ENCODE measurements at regions not wholly inside any gene's neighbourhood (a gene's known extent, or its start where the extent isn't known, plus 50 kb on each side); places are given as distances from the start of the nearest gene placed in this dataset.

DNA sequence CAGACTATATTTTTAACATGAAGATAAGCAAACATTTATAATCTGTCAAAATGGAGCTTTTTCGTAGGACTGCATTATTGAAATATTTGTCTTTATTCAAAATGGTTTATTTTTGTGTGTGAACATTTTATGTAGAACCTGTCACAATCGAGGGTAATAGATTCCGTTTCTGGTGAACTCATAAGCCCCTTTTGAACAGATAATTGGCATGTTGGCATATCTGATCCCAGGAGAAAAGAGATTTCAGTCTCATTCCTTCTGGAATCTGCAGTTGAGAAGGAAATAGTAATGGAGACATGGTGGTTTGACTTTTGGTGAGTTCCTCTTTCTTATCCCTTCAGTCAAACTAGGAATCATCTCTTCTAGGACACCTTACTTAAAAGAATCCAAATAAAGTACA is 427.9 kb upstream of the B3GALT2 start:
- DNase-seq, result no peak

DNA sequence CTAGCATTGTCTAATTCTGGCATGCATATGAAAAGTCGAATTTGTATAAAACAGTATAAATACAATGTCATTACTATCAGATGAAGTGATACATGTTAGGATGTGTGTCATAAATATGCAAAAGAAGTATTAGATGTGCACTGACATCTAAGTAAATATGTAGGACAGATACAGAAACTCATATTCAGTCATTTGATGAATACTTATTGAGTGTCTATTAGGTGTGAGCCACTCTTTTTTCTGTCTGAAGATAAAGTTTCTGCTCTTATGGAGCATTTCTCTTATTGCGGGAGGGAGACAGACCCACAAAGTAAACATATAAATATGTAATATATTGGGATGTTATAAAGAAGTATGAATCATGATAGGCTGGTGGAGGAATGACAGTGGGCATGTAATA is 426.6 kb upstream of the B3GALT2 start:
- DNase-seq, result no peak

DNA sequence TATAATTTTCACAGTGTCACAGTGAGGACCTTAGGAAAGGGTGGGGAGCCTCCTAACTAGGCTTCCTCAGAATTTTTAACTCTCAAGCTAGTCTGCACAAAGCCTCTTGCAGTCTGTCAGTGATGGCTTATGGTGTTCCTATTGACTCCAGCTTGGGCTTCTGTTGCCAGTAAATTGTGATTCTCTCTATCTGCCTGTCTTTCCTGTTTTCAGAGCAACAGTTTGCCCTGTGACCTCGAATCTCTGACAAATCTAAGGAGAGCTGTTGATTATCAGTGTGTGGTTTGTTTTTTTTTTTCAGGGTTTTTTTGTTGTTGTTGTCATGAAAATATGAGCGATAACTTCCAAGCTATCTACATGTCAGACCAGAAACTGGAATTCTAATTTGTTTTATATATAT is 423.2 kb upstream of the B3GALT2 start:
- no peak for DNase-seq

DNA sequence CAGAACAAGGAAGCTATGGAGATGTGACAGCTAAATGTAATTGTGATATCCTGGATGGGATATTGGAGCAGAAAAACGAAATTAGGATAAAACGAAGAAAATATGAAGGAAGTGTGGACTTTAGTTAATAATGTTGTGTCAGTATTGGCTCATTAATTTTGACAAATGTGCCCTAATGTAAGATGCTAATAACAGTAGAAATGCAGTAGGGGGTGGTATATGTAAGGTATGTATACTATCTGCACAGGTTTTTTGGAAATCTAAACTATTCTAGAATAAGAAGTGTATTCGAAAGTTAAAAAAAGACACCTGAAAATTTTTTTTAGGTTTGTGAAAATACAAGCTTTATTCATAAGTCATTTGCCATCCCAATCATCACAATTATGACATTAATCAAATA is 421.4 kb upstream of the B3GALT2 start:
- DNase-seq, result no peak

DNA sequence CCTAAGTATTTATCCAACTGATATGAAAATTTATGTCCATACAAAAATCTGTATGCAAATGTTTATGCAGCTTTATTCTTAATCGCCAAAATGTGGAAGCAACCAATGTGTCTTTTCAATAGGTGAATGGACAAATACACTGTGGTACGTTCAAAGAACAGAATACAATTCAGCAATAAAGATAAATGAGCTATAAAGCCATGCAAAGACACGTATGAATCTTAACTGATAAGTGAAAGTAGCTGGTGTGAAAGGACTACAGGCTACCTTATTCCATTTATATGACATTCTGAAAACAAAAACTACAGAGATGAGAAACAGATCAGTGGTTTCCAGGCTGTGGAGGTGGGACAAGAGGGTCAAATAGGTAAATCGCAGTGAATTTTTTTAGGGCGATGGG is 419.6 kb upstream of the B3GALT2 start:
- no peak for DNase-seq

DNA sequence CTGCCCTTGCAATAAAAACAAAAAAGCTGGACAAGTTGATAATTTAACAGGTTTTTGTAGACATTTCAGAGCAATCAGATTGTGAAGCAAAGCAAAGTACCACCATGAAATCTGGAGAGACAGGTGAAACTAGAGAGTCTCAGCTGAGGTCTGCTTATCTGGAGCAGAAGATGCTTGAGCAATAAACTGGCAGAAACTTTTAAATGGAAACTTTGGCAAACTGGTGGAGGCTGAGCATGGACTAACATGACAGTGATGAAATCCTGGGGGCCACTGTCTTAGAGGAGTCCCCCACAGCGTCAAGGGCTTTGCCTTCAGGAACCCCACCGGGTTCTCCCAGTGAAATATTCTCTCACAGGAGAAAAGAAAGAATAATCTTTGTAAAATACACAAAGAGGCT is 416.3 kb upstream of the B3GALT2 start:
- no peak for DNase-seq

DNA sequence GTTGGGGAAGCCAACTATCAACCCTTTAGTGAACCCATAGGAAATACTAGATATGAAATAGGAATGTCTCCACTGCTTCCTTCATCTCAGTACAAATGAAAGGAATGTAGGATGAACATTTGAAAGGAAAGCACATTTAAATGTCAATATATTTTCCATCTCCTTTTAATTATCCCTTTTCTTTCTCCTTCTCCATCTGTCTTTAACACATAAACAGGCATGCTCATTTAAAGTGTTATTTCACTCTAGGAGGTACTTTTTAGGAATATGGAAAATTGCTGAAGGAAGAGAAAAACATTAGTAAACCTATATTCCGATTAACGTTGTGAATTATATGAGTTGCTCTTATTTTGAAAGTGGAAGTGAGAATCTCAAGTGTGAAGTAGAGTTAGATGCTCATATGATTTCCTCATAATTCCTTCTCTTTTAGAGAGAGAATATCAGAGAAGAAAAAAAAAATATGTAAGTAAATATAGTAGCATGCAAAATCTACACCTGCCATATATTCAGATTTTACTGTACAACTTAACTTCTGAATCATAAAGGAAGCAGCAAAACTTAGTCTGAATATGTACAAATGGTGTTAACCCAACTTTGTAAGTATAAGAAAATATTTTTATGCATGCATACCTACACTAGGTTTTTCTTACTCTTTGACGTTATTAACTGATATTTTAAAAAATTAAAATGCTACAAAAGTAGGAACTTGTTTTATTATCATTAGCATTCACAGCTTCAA is 406.9 kb upstream of the B3GALT2 start:
- no peak for DNase-seq

DNA sequence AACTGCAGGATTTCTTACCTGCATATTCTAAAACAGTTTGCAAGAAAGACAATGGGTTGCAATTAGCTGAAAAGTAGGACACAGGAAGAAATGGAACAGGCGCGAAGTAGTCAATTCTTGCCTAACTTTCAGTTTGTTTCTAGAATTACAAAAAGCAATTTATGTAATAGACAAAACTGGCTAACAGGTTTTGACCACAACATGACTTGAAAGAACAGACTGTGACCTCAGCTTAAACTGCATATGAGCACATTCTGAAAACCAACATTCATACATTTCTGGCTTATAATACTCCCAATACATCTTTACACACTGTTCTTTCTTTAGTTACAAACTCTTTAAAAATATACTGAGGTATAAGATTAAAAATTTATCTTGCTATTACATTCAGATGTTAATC is 405.9 kb upstream of the B3GALT2 start:
- DNase-seq, result no peak

DNA sequence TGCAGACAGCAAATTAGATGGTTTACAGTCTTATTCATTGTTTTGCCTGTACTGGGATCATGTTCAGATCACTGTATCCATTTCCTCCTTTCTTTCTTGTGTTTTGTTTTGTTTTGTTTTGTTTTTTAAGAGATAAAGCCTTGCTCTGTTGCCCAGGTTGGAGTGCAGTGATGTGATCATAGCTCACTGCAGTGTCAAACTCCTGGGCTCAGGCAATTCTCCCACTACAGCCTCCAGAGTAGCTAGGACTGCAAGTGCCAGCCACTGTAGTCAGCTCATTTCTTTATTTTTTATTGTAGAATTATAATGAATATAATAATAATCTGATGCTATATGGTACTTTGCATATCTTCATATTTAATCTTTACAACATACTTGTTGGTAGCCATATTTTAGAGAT is 403.7 kb upstream of the B3GALT2 start:
- no peak for DNase-seq

DNA sequence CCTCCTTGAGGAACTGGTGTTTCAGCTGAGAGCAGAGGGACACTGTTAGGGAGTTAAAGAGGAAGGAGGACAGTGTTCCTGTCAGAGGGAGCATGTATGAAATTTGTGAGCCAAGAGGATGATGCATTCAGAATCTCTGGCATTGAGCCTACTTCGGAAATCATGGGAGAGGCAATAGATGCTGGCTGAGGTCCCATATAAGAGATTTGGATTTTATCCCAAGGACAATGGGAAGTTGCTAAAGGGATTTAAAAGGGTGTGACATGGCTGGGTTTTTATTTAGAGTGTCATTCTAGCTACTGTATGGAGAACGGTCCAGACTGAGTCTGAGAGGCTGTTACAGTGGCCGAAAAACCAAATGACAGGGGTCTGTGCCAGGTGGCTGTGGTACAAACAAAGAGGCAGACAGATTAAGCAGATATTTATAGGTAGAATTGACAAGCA is 403.2 kb upstream of the B3GALT2 start:
- DNase-seq, result no peak

DNA sequence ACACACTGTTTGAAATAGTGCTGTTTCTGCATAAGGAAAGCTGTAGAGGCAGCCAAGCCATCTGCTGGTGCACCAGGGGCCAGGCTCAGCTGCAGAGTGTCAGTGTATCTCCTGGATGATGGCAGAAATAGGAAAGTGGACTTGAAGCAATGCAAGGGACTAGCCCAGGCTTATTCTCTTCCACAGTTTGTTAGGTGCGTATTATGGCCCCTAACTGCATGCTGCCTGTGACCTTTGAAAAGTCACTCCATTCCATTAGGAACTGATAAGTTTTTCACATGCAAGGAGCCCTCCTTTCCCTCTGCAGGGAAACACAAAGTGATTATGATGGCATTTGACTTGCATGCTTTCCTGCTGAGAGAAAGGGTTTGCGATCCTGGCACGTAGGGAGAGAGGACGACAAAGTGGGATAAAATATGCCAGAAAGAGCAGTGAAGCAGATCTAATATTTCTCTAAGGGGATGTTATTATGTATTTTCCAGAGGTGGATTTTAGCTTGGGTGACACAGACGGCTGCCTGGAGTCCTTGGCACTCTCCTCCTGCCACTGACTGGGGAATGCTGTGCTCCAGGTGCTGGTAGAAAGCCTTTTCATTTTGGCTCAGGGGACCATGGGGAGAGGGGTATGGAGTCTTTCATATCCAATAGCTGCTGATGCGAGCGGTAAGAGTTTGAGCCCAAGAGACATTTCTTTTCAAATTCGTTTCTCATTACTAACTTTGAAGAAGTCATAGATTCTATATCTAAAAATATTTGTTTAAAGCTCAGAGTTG is 402.1 kb upstream of the B3GALT2 start:
- no peak for DNase-seq

DNA sequence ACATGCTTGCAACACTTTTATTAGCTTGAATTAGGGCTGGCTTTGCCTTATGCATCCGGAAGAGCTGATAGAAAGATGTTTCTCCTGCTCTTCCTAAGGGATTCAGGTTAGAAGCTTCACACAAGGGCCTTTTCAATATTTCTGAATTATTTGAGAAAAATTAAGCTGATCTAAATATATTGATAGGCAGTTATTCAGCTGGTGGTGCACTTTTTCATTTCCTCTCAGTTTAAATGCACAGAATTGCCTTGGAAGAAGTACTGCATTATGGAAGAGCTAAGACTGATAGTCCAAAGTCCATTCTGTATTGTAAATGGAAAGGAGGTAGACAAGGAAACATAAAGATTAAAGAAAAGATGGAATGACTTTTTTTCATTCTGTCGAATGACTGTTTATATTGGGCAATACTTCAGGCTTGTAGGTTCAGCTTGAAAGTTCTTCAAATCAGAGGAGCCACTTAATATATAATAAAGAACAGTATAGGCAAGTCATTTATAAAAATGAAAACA is 398.4 kb upstream of the B3GALT2 start:
- no peak for DNase-seq

DNA sequence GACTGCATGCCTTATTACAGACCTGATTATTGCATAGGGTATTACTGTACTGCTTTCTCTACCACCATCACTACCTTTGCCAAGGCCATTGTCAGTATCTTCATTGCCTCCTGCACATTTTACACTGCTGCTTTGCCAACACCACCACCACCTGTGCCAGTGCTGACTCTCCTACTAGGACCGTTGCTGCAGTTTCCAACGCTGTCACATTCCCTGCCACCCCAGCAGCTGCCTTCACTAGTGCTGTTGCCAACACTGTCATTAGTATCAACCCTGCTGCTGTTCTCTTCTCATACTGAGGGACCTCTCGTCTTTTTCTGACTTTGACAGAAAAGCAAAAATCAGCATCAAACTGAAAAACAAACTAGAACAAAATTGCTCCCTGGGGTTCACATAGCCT is 394.9 kb upstream of the B3GALT2 start:
- no peak for DNase-seq

DNA sequence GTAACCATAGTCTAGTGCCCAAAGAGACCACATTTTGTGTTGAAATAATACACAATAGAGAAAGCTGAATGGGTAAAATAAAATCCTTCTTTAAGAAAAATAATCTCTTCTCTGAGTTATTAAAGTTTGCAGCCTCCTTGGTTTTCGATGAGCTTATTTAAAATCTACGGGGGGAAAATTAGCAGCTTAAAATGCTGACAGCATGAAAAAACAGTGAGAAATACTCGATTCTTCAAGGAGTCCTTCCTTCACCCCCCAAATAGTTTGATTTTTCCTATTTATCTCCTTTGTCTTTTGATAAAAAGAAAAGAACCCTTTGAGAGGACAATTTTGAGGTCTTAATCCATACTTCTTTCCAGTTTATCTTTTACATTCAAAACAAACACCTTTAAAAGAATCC is 394.0 kb upstream of the B3GALT2 start:
- no peak for DNase-seq

DNA sequence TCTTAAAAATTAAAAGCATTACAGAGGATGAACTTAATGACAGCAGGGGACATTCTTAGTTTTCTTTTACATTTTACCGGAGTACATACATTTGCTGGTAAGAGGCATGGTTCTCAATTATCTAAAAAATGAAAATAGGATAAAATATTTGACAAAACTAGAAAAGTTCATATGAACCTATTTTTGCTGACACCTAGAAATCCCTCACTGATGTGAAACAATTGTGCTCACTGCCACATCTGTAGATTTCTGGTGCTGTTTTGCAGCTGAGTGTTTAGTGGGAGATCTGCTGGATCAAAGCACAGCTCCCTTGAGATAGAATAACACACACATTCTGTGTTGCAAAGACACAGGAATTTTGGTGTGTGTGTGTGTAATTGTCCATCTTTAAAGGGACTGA is 392.9 kb upstream of the B3GALT2 start:
- no peak for DNase-seq

DNA sequence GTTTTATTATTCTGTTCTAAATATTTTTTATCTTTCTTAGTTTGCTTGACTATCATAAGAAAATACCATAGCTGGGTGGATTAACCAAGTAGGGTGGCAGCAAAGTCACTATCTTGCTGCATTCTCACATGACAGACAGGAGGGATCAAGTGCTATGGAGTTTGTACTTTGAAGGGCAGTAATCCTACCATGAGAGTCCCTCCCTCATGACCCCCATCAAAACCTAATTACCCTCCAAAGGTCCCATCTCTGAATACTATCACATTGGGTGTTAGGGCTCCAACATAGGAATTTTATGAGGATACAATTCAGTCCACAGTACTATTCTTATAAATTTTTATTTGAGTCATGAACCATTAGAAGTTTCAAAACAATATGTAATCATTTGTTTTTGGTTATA is 388.5 kb upstream of the B3GALT2 start:
- DNase-seq, result no peak

DNA sequence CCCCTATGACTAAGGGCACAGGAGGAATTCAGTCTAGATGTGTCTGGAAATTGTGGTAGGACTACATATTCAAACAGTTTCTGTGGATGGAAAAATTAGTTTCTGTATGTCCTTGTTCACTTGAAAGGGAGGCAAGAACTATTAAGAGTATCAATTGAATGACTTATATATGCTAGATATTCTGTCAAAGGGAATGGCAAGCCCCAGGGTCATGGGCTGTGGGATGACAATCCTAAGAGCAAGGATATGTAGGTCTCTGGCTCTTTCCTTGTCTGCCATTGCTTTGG is 383.5 kb upstream of the B3GALT2 start:
- DNase-seq, result no peak

DNA sequence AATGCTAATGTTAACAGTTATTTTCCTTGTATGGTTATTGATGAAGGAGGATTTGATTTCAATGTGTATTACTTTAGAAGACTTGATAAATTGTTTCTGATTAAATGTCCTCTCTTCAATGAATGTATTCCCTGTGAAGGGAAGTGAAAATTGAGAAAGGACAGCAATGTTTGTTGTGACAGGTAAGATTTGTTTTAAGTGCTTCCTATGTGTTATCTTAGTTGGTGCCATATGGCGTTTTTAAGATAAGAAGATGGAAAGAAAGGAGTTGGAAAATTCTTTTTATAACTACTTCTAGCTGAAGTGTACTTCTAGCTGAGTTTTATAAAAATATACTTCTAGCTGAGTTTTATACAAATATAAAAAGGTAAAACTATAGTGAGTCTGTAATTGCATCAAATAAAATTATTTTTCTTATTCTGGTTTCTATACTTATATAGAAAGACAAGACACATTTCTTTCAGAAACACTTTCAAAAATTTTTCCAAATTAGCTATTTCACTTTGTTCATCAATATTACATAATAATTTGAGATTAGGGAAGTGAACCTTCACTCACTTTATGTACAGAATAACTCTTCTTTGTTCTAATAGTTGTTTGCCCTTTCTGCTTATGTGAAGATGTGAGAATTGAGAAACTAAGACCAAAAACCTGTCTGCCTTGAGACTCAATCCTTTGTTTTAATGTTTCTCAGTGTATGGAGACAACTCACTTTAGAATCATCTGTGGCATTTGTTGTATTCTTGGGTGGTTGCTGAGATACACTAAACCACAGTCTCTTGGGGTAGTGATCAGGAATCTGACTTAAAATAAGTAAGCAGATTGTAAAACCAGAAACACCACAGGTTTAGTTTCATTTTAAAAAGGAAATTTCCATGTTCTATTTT is 382.9 kb upstream of the B3GALT2 start:
- DNase-seq, result peak; percentile 58

DNA sequence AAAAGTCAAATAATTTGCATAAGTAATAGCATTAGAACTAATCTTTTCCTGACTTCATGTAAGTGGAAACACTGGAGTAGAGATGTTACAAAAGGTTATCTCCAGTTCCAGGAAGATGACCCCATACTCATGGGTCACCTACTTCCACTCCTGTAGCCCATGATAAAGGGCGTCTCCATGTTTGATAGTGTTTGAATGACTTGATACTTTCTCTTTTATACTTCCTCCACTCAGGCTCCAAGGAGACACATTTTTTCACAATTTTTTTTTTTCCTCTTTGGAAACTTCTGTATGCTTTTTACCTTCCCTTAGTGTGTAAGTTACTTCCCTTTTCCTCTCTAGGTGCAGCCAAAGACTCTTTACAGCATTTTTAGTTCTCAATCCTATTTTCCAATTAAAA is 382.1 kb upstream of the B3GALT2 start:
- no peak for DNase-seq

DNA sequence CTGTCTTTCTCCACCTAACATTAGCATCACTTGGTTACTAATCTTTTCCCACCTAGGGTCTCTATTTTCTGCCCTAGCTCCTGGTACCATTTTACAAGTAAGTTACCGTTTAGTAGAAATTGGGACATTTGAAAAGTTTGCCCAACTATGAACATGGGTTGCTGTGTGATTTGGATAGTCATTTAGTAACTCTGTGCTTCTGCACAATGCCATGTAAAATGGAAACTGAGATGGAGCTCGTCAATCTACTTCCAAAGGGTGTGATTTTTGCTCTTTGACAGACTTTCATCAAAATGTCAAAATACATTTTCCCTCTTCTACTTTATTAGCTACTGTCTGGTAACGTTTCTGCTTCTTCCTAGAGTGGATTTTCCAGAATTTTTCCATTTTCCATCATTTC is 381.5 kb upstream of the B3GALT2 start:
- no peak for DNase-seq

DNA sequence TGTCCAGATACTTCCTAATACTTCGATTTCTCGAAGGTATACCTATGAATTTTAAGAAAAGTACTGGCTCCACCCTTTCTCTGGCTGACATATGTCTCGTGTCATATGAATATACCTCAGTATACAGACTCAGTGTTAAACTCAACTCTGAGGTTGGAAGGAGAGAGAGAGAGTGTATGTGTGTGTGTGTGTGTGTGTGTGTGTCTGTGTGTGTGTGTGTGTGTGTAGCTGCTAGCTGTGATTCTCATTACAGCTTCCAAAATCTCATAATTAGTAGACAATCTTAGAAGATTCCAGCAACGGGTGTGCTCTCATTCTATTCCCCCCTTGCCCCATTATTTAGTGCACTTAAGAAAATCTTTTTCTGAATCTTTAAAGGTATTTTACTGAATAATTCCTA is 380.3 kb upstream of the B3GALT2 start:
- no peak for DNase-seq

DNA sequence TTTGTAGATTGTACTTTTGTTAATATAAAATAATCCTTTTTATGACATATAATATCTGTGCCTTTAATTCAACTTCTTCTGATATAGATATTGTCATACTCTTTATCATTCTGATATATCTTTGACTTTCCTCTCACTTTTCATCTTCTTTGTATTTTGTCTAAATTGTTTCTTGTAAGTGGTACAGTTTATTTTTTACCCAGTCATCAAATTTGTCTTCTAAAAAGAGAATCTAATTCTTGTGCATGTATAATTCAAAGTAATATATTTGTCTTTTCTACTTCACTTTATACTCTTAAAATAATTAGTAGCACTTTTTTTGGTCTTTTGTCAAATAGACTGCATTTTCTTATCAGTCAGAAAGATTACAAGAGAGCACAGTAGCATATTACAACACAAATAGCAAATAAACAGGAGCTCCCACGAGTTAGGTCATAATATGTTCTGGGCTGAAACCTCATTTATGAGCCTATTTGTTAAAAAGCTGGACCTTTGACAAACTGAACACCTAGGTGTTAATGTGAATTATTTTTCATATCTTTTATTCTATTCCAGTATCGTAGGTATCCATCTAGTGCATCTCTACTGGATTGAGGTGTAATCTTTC is 379.7 kb upstream of the B3GALT2 start:
- DNase-seq, result no peak

DNA sequence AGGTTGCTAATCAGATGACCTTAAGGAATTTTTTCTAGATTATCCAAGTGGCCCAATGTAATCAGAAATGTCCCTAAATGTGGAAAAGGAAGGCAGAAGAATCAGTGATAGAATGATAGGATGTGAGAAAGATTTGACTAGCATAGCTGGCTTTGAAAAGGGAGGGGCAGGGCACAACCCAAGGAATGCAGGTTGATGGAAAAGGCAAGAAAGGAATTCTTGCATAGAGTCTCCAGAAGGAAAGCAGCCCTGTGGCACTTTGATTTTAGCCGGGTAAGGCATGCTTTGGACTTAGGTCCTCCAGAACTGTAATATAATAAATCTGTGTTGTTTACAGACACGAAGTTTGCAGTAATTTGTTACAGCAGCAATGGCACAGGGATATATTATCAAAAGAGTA is 375.7 kb upstream of the B3GALT2 start:
- DNase-seq, result no peak
